ENCODE measurements at regions not wholly inside any gene's neighbourhood (a gene's known extent, or its start where the extent isn't known, plus 50 kb on each side); places are given as distances from the start of the nearest gene placed in this dataset.
A peak's percentile ranks its signal among the peaks of the same experiment; 100 is the strongest.

DNA sequence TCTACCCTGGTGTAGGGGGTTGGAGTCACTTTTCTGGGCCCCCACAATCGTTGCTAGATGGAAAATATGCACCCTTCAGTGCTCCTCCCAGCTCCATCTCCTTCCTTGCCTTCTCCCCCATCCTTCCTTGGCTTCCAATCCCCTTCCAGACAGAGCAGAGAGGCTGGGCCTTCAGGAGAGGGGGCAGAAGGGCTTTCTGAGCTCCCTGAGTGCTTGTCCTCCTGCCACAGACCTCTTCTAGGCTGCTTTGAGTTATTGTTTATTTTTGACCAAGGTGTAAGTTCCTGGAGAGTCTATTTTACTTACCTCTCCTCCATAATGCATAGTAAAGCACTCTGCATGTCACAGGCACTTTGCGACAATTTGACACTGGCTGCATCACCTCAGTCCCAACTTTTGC, 96.4 kb upstream of the CNKSR3 start:
- H3K27ac Mint-ChIP-seq, result no peak overlapping the region
- Histone ChIP-seq H3K56ac (ENCODE audit: insufficient read length, low read depth, low read length) (no peak overlapping the region), H3K4ac (ENCODE audit: low read depth, low read length) (no peak overlapping the region), H3K23me2 (ENCODE audit: insufficient read length, low read depth, low read length, poor library complexity, severe bottlenecking) (no peaks in the 10 kb centered on the region), H3T11ph (ENCODE audit: low read length) (no peak overlapping the region), H3K79me2 (ENCODE audit: insufficient read depth, low read length) (no peaks in the 10 kb centered on the region), H3K4me2 (ENCODE audit: insufficient read depth, insufficient read length, low read length) (no peak overlapping the region), H3K14ac (ENCODE audit: insufficient read depth, low read length) (no peak overlapping the region), H4K91ac (ENCODE audit: insufficient read length, low read depth, low read length) (no peak overlapping the region), H3K23ac (ENCODE audit: insufficient read length, low read depth, low read length) (no peak overlapping the region), H3K18ac (ENCODE audit: insufficient read length, low read depth, low read length) (no peak overlapping the region), H4K20me1 (ENCODE audit: control insufficient read depth, insufficient read depth, insufficient read length) (no peaks in the 10 kb centered on the region), H3K9ac (ENCODE audit: extremely low read depth, insufficient read length, low read length) (no peak overlapping the region), H3K27ac (ENCODE audit: insufficient read length, low read depth, low read length) (no peak overlapping the region), H2BK15ac (ENCODE audit: low read depth, low read length) (no peak overlapping the region), H3K79me1 (ENCODE audit: insufficient read depth, low read depth, low read length, poor library complexity, severe bottlenecking) (no peaks in the 10 kb centered on the region), H2AFZ (ENCODE audit: low read length) (no peak overlapping the region), H4K8ac (replicated peaks; ENCODE audit: insufficient read length, low read depth, low read length) (no peak overlapping the region), H3K4me1 (ENCODE audit: insufficient read depth, low read length) (no peaks in the 10 kb centered on the region; the same call in 1 of the 2 replicates), H3K9me3 (ENCODE audit: control insufficient read depth, low read depth, low read length) (no peaks in the 10 kb centered on the region), H2BK120ac (ENCODE audit: low read depth, low read length, poor library complexity, severe bottlenecking) (no peak overlapping the region), H3K27me3 (ENCODE audit: insufficient read depth, low read length) (no peaks in the 10 kb centered on the region), H2BK12ac (ENCODE audit: insufficient read length, low read depth, low read length) (no peak overlapping the region), H2BK5ac (ENCODE audit: insufficient read length, low read length) (no peak overlapping the region), H2BK20ac (ENCODE audit: low read depth, low read length, poor library complexity, severe bottlenecking) (no peak overlapping the region), H4K5ac (ENCODE audit: insufficient read length, low read depth, low read length) (no peak overlapping the region), H2AK5ac (ENCODE audit: insufficient read length, low read length) (no peak overlapping the region)
- 0 out of 5 replicates have a peak overlapping the region, but pooled peaks of 1 of the 2 experiments have one; percentile 10 for H3K4me3 Mint-ChIP-seq
- no peak for DNase-seq
- TF ChIP-seq, protein P1, sequence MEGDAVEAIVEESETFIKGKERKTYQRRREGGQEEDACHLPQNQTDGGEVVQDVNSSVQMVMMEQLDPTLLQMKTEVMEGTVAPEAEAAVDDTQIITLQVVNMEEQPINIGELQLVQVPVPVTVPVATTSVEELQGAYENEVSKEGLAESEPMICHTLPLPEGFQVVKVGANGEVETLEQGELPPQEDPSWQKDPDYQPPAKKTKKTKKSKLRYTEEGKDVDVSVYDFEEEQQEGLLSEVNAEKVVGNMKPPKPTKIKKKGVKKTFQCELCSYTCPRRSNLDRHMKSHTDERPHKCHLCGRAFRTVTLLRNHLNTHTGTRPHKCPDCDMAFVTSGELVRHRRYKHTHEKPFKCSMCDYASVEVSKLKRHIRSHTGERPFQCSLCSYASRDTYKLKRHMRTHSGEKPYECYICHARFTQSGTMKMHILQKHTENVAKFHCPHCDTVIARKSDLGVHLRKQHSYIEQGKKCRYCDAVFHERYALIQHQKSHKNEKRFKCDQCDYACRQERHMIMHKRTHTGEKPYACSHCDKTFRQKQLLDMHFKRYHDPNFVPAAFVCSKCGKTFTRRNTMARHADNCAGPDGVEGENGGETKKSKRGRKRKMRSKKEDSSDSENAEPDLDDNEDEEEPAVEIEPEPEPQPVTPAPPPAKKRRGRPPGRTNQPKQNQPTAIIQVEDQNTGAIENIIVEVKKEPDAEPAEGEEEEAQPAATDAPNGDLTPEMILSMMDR (conservative IDR thresholded peaks at IDR 0.05), result no peak
- WGBS (ENCODE audit: extremely low coverage, insufficient read length, low lambda C conversion rate), result no CpG with 5 or more reads among the region's 2 CpGs
- H3K27me3 Mint-ChIP-seq (ENCODE audit: low read depth), result peaks cover 1% of the 10 kb centered on the region
- H3K4me1 Mint-ChIP-seq, result peaks cover 12 to 14% of the 10 kb centered on the region in 2 experiments
- H3K9me3 Mint-ChIP-seq, result no peaks in the 10 kb centered on the region
- no peaks in the 10 kb centered on the region for H3K36me3 Mint-ChIP-seq (ENCODE audit: insufficient read depth in 1 of 3, low read depth in 3 of 3)

All from H9 (cell line).